Chondrocyte (in vitro differentiated cells): ENCODE measurements at regions not wholly inside any gene's neighbourhood (a gene's known extent, or its start where the extent isn't known, plus 50 kb on each side); places are given as distances from the start of the nearest gene placed in this dataset.

ENCODE experiments used
- DNase-seq: peaks from one replicate; pipeline ENCODE4 v3.0.0; 2021; ENCODE audit warnings: mixed read lengths, low spot score
- H3K27ac Mint-ChIP-seq: one replicate; pipeline ENCODE4 v1.8.0; 2021; ENCODE audit warnings: mild to moderate bottlenecking, moderate library complexity, mixed read lengths; ENCODE audit not compliant: unreplicated experiment
- H3K27me3 Mint-ChIP-seq: 2 replicates; pipeline ENCODE4 v1.8.0; 2021; ENCODE audit warnings: low read depth, mixed read lengths
- H3K36me3 Mint-ChIP-seq: 2 replicates; pipeline ENCODE4 v1.8.0; 2021; ENCODE audit warnings: low read depth, mixed read lengths
- H3K4me1 Mint-ChIP-seq: 2 replicates; pipeline ENCODE4 v1.8.0; 2021; ENCODE audit warnings: low read depth, mild to moderate bottlenecking, mixed read lengths
- H3K4me3 Mint-ChIP-seq: one replicate; pipeline ENCODE4 v1.8.0; 2021; ENCODE audit warnings: mild to moderate bottlenecking, moderate library complexity, mixed read lengths; ENCODE audit not compliant: unreplicated experiment
- H3K9me3 Mint-ChIP-seq: 2 replicates; pipeline ENCODE4 v1.8.0; 2021; ENCODE audit warnings: low read depth, mixed read lengths
- CTCF ChIP-seq: fragments of 200-600 bp; sonication (generic); IDR thresholded peaks from 2 replicates; pipeline ENCODE4 v1.5.0; 2021; ENCODE audit warnings: antibody characterized with exemption, mild to moderate bottlenecking, moderate library complexity

- TF ChIP-seq CTCF = no peak
- no peak overlapping the region for H3K27ac Mint-ChIP-seq
These were observed 105.0 kb upstream of the MON1B start for GRCh38 chr16:77085981-77086380.

GRCh38 chr16:77090062-77090461 is 100.9 kb upstream of the MON1B start:
- Mint-ChIP-seq H3K27ac (no peak overlapping the region), H3K36me3 (no peaks in the 10 kb centered on the region), H3K9me3 (no peaks in the 10 kb centered on the region), H3K27me3 (no peaks in the 10 kb centered on the region), H3K4me3 (no peak overlapping the region), H3K4me1 (no peaks in the 10 kb centered on the region)
- no peak for TF ChIP-seq CTCF
- no peak for DNase-seq

More at GRCh38 chr16:77085981-77086380, 105.0 kb upstream of the MON1B start:
- H3K27me3 Mint-ChIP-seq = no peaks in the 10 kb centered on the region
- H3K9me3 Mint-ChIP-seq = no peaks in the 10 kb centered on the region
- H3K36me3 Mint-ChIP-seq = no peaks in the 10 kb centered on the region
- H3K4me3 Mint-ChIP-seq = no peak overlapping the region
- H3K4me1 Mint-ChIP-seq = no peaks in the 10 kb centered on the region
- DNase-seq = no peak

- no peaks in the 10 kb centered on the region for H3K9me3 Mint-ChIP-seq
- no peak for TF ChIP-seq CTCF
- DNase-seq = no peak
- H3K27ac Mint-ChIP-seq = no peak overlapping the region
- H3K27me3 Mint-ChIP-seq = no peaks in the 10 kb centered on the region
- H3K4me3 Mint-ChIP-seq = no peak overlapping the region
- H3K4me1 Mint-ChIP-seq = no peaks in the 10 kb centered on the region
- H3K36me3 Mint-ChIP-seq = no peaks in the 10 kb centered on the region
These were observed 97.7 kb upstream of the MON1B start for GRCh38 chr16:77093309-77093708.

- TF ChIP-seq CTCF = no peak
- Mint-ChIP-seq H3K9me3 (no peaks in the 10 kb centered on the region), H3K4me1 (no peaks in the 10 kb centered on the region), H3K27me3 (no peaks in the 10 kb centered on the region), H3K27ac (no peak overlapping the region), H3K36me3 (no peaks in the 10 kb centered on the region), H3K4me3 (no peak overlapping the region)
- DNase-seq = no peak
These were observed 97.0 kb upstream of the MON1B start for GRCh38 chr16:77093999-77094398.

- Mint-ChIP-seq H3K4me3 (no peak overlapping the region), H3K4me1 (no peaks in the 10 kb centered on the region), H3K36me3 (no peaks in the 10 kb centered on the region), H3K9me3 (no peaks in the 10 kb centered on the region), H3K27ac (no peak overlapping the region), H3K27me3 (no peaks in the 10 kb centered on the region)
- TF ChIP-seq CTCF = no peak
- no peak for DNase-seq
These were observed 79.9 kb upstream of the MON1B start for GRCh38 chr16:77111056-77111565.
